ENCODE measurements at regions not wholly inside any gene's neighbourhood (a gene's known extent, or its start where the extent isn't known, plus 50 kb on each side); places are given as distances from the start of the nearest gene placed in this dataset.

DNA sequence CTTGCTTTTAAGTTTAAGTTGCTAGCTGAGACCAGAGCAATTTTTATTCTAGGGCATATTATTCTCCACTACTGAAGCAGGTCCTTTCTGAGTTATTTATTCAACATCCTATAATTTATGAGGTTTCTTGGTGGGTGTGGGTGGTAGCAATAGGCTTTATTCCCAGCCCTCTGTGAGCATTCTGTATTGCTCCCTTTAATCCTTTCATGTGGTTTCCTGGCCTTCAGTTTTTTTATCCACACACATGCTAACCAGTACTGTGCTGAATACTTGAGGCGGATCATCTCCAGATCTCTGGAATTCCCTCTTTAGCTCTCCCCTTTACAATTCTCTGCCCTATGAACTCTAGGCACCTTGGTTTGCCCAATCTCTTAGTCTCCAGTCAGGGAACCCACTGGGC is 91.8 kb upstream of the GLRA1 start:
- no peak for ATAC-seq
- H3K27me3 ChIP-seq (ENCODE audit: control insufficient read depth, insufficient read depth, low read length): no peaks in the 10 kb centered on the region
- no peak overlapping the region for H3K4me3 ChIP-seq (ENCODE audit: low read depth in 2 of 2, low read length in 2 of 2)
- BruUV-seq (replicated peaks): no TSS peak
- intact Hi-C loops (cut with micrococcal nuclease; ENCODE audit: unreplicated experiment) (no loop called here), in situ Hi-C loops (cut with HindIII; ENCODE audit: low pct_unique_long_range_greater_than_20kb, low sequenced_read_pairs) (no loop called here)
- ChIA-PET POLR2A (no interaction called here), CTCF (no interaction called here)
- no peak overlapping the region for H3K27ac ChIP-seq (ENCODE audit: low read length)
- H3K4me1 ChIP-seq (ENCODE audit: control insufficient read depth, insufficient read depth, low read length): no peaks in the 10 kb centered on the region
- no peak for DNase-seq (ENCODE audit: low read depth, low spot score)
- TF ChIP-seq, protein P1, sequence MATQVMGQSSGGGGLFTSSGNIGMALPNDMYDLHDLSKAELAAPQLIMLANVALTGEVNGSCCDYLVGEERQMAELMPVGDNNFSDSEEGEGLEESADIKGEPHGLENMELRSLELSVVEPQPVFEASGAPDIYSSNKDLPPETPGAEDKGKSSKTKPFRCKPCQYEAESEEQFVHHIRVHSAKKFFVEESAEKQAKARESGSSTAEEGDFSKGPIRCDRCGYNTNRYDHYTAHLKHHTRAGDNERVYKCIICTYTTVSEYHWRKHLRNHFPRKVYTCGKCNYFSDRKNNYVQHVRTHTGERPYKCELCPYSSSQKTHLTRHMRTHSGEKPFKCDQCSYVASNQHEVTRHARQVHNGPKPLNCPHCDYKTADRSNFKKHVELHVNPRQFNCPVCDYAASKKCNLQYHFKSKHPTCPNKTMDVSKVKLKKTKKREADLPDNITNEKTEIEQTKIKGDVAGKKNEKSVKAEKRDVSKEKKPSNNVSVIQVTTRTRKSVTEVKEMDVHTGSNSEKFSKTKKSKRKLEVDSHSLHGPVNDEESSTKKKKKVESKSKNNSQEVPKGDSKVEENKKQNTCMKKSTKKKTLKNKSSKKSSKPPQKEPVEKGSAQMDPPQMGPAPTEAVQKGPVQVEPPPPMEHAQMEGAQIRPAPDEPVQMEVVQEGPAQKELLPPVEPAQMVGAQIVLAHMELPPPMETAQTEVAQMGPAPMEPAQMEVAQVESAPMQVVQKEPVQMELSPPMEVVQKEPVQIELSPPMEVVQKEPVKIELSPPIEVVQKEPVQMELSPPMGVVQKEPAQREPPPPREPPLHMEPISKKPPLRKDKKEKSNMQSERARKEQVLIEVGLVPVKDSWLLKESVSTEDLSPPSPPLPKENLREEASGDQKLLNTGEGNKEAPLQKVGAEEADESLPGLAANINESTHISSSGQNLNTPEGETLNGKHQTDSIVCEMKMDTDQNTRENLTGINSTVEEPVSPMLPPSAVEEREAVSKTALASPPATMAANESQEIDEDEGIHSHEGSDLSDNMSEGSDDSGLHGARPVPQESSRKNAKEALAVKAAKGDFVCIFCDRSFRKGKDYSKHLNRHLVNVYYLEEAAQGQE (IDR thresholded peaks at IDR 0.05; ENCODE audit: insufficient read depth in 1 of 2, low read depth in 2 of 2, low read length in 1 of 2): no peak
- TF ChIP-seq, protein P2, sequence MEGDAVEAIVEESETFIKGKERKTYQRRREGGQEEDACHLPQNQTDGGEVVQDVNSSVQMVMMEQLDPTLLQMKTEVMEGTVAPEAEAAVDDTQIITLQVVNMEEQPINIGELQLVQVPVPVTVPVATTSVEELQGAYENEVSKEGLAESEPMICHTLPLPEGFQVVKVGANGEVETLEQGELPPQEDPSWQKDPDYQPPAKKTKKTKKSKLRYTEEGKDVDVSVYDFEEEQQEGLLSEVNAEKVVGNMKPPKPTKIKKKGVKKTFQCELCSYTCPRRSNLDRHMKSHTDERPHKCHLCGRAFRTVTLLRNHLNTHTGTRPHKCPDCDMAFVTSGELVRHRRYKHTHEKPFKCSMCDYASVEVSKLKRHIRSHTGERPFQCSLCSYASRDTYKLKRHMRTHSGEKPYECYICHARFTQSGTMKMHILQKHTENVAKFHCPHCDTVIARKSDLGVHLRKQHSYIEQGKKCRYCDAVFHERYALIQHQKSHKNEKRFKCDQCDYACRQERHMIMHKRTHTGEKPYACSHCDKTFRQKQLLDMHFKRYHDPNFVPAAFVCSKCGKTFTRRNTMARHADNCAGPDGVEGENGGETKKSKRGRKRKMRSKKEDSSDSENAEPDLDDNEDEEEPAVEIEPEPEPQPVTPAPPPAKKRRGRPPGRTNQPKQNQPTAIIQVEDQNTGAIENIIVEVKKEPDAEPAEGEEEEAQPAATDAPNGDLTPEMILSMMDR (IDR thresholded peaks at IDR 0.05): no peak
- H3K9me3 ChIP-seq (ENCODE audit: control insufficient read depth, insufficient read depth, low read depth, low read length): no peaks in the 10 kb centered on the region
- H3K36me3 ChIP-seq (ENCODE audit: control insufficient read depth, insufficient read depth, low read length): no peaks in the 10 kb centered on the region

DNA sequence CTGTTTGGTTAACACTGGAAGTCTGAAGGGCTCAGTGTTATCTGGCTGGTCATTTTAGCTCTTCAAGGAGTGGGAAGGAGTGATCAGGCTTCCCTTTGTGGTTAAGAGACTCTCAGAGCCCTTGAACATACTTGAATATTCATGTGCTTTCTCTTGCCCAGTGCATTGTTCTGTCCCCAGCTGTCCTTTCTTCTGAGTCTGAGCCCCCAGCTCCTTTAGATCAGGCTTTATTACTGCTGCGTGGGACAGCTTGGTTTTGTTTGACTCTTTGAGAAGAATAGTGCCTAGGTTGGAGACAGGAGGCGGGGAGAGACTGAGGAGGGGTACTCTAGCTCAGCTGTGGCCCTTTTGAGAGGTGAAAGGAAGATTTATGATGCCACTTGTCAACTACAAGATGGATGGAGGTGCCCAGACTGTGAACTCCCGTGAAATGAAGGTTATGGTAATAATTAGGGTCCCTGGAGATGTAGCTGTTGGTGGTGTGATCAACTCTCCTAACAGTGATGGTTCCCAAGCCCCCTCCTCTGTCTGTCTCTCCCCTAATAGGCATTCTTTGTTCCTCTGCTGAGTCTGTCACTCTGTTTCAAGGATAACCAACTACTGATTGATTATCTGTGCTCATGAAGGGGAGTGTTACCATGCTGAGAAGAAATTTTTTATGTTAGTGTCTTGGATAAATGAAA is 83.1 kb upstream of the GLRA1 start:
- no peaks in the 10 kb centered on the region for H3K27me3 ChIP-seq (ENCODE audit: control insufficient read depth, insufficient read depth, low read length)
- H3K4me1 ChIP-seq (ENCODE audit: control insufficient read depth, insufficient read depth, low read length): no peaks in the 10 kb centered on the region
- intact Hi-C loops (cut with micrococcal nuclease; ENCODE audit: unreplicated experiment) (no loop called here), in situ Hi-C loops (cut with HindIII; ENCODE audit: low pct_unique_long_range_greater_than_20kb, low sequenced_read_pairs) (no loop called here)
- no peaks in the 10 kb centered on the region for H3K36me3 ChIP-seq (ENCODE audit: control insufficient read depth, insufficient read depth, low read length)
- CTCF ChIA-PET: no interaction called here
- H3K4me3 ChIP-seq (ENCODE audit: low read depth in 2 of 2, low read length in 2 of 2): no peak overlapping the region
- no peaks in the 10 kb centered on the region for H3K9me3 ChIP-seq (ENCODE audit: control insufficient read depth, insufficient read depth, low read depth, low read length)
- POLR2A ChIA-PET: no interaction called here
- no peak for DNase-seq (ENCODE audit: low read depth, low spot score)
- ATAC-seq: no peak
- no peak for TF ChIP-seq POLR2AphosphoS5 (IDR thresholded peaks at IDR 0.05; ENCODE audit: low read depth, low read length)
- no peak overlapping the region for H3K27ac ChIP-seq (ENCODE audit: low read length)
- no TSS peak for BruUV-seq (replicated peaks)

DNA sequence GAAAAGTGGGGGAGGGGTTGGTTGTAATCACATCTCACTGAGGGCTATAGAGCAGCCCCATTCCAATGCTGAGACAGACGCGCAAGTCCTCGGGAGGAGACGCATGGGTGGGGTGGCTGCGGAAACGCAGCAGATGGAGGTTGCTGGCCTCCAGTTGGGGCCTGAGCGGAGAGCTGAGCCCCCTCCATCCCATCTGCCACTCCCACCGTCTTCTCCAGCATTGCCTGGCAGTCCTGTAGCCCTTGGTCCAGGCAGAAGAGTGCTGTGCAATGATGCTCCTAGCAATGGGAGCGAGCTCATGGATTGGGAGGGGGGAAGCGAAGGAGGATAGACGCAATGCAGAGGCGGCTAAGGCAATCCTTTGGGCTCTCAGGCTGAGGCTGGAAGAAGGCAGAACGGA is 79.4 kb upstream of the GLRA1 start:
- H3K27me3 ChIP-seq (ENCODE audit: control insufficient read depth, insufficient read depth, low read length): no peaks in the 10 kb centered on the region
- BruUV-seq (replicated peaks): no TSS peak
- H3K9me3 ChIP-seq (ENCODE audit: control insufficient read depth, insufficient read depth, low read depth, low read length): no peaks in the 10 kb centered on the region
- no peak overlapping the region for H3K4me3 ChIP-seq (ENCODE audit: low read depth in 2 of 2, low read length in 2 of 2)
- ChIA-PET CTCF (no interaction called here), POLR2A (no interaction called here)
- no peak for TF ChIP-seq POLR2AphosphoS5 (IDR thresholded peaks at IDR 0.05; ENCODE audit: low read depth, low read length)
- TF ChIP-seq SIN3A (IDR thresholded peaks at IDR 0.05; ENCODE audit: borderline replicate concordance, insufficient read depth, low read depth, low read length): no peak
- TF ChIP-seq, protein P2 (IDR thresholded peaks at IDR 0.05): no peak
- no peak for TF ChIP-seq TCF7L2 (IDR thresholded peaks at IDR 0.05; ENCODE audit: low read depth, low read length)
- TF ChIP-seq, protein P1 (IDR thresholded peaks at IDR 0.05; ENCODE audit: insufficient read depth in 1 of 2, low read depth in 2 of 2, low read length in 1 of 2): no peak
- no peaks in the 10 kb centered on the region for H3K36me3 ChIP-seq (ENCODE audit: control insufficient read depth, insufficient read depth, low read length)
- ATAC-seq (no peak), DNase-seq (ENCODE audit: low read depth, low spot score) (no peak)
- intact Hi-C loops (cut with micrococcal nuclease; ENCODE audit: unreplicated experiment): no loop called here
- H3K4me1 ChIP-seq (ENCODE audit: control insufficient read depth, insufficient read depth, low read length): no peaks in the 10 kb centered on the region
- in situ Hi-C loops (cut with HindIII; ENCODE audit: low pct_unique_long_range_greater_than_20kb, low sequenced_read_pairs): no loop called here
- no peak overlapping the region for H3K27ac ChIP-seq (ENCODE audit: low read length)
